GM10266 (cell line): ENCODE measurements at regions not wholly inside any gene's neighbourhood (a gene's known extent, or its start where the extent isn't known, plus 50 kb on each side); places are given as distances from the start of the nearest gene placed in this dataset.
A peak's percentile ranks its signal among the peaks of the same experiment; 100 is the strongest.
"Not testable (repeated sequence)": the region's sequence is repeated elsewhere in the genome, so short reads cannot be mapped to it uniquely, and the experiment has no call there.

Experiments
- DNase-seq: peaks from one replicate; pipeline ENCODE4 v3.0.0; 2012; ENCODE audit errors: extremely low spot score
- TF ChIP-seq, protein P1 (sequence below): IDR thresholded peaks from 2 replicates; pipeline ENCODE4 v1.5.1; 2012; ENCODE audit warnings: mild to moderate bottlenecking, low read depth; ENCODE audit not compliant: control insufficient read depth, insufficient read depth; ENCODE audit errors: missing control alignments

DNA sequence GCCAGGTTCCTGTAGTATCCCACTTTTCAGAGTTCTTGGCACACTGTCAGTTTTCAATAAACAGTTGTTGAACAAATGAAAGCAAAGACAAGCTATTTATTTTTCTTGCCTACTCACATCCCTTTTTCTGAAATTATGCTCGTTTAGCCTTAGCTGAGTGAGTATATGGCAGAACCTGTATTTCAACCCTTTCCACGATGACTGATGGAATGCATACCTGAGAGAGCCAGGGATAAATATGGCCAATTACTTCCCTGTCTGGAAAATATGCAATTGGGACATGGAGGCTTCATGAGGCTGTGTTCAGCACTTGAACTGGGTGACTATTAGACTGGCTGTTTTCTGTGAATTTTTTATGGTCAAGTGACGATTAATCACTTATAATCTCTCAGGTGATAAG, 144.5 kb upstream of the POT1 start:
- no peak for DNase-seq
- TF ChIP-seq, protein P1, sequence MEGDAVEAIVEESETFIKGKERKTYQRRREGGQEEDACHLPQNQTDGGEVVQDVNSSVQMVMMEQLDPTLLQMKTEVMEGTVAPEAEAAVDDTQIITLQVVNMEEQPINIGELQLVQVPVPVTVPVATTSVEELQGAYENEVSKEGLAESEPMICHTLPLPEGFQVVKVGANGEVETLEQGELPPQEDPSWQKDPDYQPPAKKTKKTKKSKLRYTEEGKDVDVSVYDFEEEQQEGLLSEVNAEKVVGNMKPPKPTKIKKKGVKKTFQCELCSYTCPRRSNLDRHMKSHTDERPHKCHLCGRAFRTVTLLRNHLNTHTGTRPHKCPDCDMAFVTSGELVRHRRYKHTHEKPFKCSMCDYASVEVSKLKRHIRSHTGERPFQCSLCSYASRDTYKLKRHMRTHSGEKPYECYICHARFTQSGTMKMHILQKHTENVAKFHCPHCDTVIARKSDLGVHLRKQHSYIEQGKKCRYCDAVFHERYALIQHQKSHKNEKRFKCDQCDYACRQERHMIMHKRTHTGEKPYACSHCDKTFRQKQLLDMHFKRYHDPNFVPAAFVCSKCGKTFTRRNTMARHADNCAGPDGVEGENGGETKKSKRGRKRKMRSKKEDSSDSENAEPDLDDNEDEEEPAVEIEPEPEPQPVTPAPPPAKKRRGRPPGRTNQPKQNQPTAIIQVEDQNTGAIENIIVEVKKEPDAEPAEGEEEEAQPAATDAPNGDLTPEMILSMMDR = no peak

DNA sequence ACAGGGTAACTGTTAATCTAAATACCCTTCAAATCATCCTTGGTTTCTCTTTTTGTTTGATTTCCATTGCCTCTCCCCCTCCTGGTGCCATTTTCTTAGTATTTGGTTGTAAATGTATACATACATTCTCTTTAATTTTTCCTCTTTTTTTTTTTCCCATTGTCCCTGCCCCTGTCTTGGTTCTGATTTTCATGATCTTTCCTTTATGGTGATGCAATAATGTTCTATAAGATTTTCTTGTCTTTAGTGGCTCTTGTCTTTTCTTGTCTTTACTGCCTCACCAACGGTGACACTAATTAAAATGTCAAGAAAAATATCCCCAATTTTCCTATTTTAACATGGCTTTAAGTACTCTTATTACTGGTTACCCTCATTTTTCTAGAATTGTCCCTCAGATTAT, 135.9 kb upstream of the POT1 start:
- DNase-seq = no peak
- TF ChIP-seq, protein P1 = no peak

DNA sequence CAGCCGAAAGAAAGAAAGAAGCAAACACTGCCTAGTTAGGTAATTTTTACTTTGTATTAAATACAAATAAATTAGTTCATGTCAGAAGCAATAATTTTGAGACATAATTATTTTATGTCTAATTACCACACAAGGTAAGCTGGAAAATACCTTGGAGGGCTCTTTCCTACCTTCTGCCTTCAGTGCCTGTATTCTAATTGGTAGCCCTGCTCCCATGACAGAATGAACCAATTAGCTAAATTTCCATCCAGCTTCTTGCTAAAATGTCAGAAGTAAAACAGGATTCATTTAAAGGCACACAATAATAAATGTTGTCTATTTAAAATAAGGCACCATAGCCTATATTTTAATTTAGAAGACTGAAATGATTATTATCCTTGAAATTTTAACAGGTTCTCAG, 135.4 kb upstream of the POT1 start:
- no peak for DNase-seq
- TF ChIP-seq, protein P1 = no peak

DNA sequence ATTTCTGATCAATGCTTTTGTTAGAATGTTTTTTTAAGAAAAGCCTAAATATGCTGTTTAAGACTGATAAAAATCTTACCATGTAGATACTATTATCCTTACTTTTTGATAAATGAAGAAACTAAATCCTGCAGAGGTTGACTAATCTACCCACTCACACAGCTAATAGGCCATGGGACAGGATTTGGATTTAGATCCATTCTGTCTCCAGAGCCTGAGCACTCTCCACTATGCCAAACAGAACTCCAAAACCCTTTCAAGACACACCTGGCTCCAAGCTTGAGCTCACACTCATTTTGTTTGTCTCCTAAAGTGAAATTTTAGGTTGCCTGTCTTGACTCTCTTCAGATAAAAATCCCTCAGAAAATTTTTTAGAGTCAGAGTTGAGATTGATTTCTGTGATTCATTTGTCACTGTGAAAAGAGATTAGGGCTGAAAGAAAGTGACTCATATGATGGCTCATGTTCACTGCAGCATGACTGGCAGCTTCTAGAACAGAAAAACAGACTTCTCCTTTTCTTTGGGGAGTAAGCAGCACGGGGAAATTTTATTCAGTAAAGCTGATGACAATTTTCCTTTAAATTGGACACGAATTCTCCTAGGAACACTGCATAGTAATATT, 132.3 kb upstream of the POT1 start:
- peak; percentile 4 for DNase-seq
- TF ChIP-seq, protein P1 = no peak

DNA sequence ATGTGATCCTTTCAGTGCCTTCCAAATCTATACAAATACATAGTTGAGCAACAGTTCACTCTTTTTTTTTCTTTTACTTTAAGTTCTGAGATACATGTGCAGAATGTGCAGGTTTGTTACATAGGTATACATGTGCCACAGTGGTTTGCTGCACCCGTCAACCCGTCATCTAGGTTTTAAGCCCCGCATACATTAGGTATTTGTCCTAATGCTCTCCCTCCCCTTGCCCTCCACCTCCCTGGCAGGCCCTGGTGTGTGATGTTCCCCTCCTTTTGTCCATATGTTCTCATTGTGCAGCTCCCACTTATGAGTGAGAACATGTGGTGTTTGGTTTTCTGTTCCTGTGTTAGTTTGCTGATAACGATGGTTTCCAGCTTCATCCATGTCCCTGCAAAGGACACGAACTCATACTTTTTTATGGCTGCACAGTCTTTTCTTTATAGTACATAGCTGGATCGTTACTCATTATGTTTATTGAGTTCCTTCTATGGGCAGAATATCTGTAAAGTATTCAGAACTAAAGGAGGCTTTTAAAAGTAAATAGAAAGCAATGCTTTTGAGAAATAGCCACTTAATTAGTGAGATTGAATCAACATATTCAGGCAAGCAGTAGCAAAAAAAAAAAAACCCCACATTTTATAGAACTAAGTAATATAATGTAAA, 131.6 kb upstream of the POT1 start:
- not testable (repeated sequence) for DNase-seq

DNA sequence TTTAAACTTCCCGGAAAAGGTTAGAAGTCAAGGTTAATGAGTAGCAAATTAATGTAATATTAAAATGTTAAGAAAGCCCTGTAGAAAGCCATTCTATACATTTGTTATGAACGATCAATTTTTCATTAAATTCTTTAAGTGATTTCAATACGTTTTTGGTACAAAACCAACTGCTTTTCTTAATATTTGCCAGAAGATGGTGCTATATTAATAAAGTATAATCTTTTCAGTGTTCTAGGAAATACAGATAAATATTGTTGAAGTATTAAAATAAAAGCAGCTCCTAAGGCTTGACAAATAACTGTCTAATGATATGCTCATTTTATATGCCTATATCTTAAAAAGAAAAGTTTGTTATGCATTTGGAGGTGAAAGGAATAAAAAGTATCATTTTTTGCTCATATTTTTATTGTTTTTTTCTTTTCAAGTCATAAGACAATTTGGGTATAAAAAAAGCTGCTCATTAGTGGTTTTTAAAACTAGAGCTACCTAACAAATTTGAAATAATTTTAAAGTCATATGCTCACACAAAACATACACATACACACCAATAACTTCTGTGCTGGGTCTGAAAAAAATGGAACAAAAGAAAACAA, 130.3 kb upstream of the POT1 start:
- DNase-seq = no peak
- TF ChIP-seq, protein P1 = peak; percentile 33

DNA sequence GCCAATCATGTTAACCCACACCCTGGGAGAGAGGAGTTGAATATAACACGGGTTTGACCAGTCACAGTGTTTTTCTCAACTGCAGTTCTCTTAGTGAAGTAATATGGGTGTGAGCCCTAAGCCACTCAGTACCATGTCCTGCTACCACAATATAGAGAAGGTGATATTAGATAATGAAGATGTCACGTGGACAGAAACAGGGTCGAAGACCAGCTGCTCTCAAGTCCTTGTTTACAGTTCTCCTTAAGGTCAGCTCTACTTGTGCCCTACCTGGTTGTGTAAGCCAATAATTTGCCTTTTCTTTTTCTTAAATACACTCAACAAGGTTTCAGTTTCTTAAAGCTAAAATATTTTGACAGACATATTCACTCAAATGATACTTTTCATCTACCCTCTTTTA, 128.3 kb upstream of the POT1 start:
- no peak for DNase-seq

More for the DNA sequence above, 128.3 kb upstream of the POT1 start:
- TF ChIP-seq, protein P1 = no peak
